Uterus (tissue), 3 donors: ENCODE measurements at regions not wholly inside any gene's neighbourhood (a gene's known extent, or its start where the extent isn't known, plus 50 kb on each side); places are given as distances from the start of the nearest gene placed in this dataset.

Experiments used
- DNase-seq, 2 donors: peaks; one replicate each; pipeline ENCODE4 v3.0.0-alpha.2; 2019 to 2020
- H3K27ac ChIP-seq, 2 donors: fragments of 200-600 bp; sonication (generic); 1 replicate in 1 of 2; 2 replicates in 1 of 2; pipeline ENCODE4 v1.5.1; 2016 to 2018
- H3K27me3 ChIP-seq, 2 donors: fragments of 200-600 bp; sonication (generic); one replicate each; pipeline ENCODE4 v1.5.1; 2018 to 2019; ENCODE audit warnings: control low read depth in 1 of 2
- H3K36me3 ChIP-seq, 2 donors: fragments of 200-600 bp; sonication (generic); one replicate each; pipeline ENCODE4 v1.5.1; 2019; ENCODE audit warnings: control low read depth in 1 of 2
- H3K4me1 ChIP-seq, 2 donors: fragments of 200-600 bp; sonication (generic); one replicate each; pipeline ENCODE4 v1.5.1; 2018 to 2019; ENCODE audit warnings: control low read depth in 1 of 2
- H3K4me3 ChIP-seq, 2 donors: fragments of 200-600 bp; sonication (generic); 1 replicate in 1 of 2; 2 replicates in 1 of 2; pipeline ENCODE4 v1.5.1; 2018 to 2019; ENCODE audit warnings: mild to moderate bottlenecking in 1 of 2
- H3K9me3 ChIP-seq, 2 donors: fragments of 200-600 bp; sonication (generic); one replicate each; pipeline ENCODE4 v1.5.1; 2019; ENCODE audit warnings: control low read depth in 1 of 2
- POLR2A ChIP-seq, 2 donors: fragments of 450-650 bp; IDR thresholded peaks; one replicate each; pipeline ENCODE4 v1.6.1; 2016; ENCODE audit warnings: antibody characterized with exemption in 2 of 2, mild to moderate bottlenecking in 1 of 2, moderate library complexity in 1 of 2
- intact Hi-C: fragments of 100-400 bp; cut with DNase I; formaldehyde crosslinking; loops from one replicate; pipeline ENCODE4 v1.15.1; 2023; ENCODE audit warnings: low total_unique reads
- TF ChIP-seq, protein P1 (sequence below), 4 experiments: fragments of 200-600 bp in 2 of 4; fragments of 450-650 bp in 2 of 4; sonication (generic) in 2 of 4; IDR thresholded peaks; one replicate each; pipeline ENCODE4 v1.5.1; 2016 to 2019; ENCODE audit warnings: antibody characterized with exemption in 4 of 4, mild to moderate bottlenecking in 2 of 4, moderate library complexity in 1 of 4
- donor health status: DM: yes; HTN: yes; CAD: no.

DNA sequence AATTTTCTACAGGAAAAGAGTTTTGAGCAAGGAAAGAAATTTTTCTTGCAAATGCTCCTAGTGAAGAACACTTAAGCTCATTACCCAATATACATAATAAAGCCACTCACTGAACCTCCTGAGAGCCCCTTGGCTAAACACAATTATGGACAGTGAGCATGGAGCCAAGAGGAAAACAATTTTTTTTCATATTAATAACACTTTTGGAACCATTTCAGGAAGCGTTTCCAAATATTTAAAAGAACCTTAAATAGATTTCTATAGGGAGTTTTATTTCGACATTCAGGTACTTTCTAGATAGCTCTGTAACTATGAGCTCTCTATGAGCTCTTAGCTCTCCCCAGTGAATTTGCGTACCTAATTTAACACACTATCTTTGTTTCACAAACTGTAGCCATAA lies 581.1 kb downstream of the ZNF385D start:
- Histone ChIP-seq H3K9me3 (no peaks in the 10 kb centered on the region), H3K4me1 (no peaks in the 10 kb centered on the region), H3K27me3 (no peaks in the 10 kb centered on the region), H3K36me3 (no peaks in the 10 kb centered on the region), H3K4me3 (no peak overlapping the region), H3K27ac (no peak overlapping the region)
- no peak for DNase-seq
- no peak for TF ChIP-seq POLR2A (IDR thresholded peaks at IDR 0.05)
- TF ChIP-seq, protein P1, sequence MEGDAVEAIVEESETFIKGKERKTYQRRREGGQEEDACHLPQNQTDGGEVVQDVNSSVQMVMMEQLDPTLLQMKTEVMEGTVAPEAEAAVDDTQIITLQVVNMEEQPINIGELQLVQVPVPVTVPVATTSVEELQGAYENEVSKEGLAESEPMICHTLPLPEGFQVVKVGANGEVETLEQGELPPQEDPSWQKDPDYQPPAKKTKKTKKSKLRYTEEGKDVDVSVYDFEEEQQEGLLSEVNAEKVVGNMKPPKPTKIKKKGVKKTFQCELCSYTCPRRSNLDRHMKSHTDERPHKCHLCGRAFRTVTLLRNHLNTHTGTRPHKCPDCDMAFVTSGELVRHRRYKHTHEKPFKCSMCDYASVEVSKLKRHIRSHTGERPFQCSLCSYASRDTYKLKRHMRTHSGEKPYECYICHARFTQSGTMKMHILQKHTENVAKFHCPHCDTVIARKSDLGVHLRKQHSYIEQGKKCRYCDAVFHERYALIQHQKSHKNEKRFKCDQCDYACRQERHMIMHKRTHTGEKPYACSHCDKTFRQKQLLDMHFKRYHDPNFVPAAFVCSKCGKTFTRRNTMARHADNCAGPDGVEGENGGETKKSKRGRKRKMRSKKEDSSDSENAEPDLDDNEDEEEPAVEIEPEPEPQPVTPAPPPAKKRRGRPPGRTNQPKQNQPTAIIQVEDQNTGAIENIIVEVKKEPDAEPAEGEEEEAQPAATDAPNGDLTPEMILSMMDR (IDR thresholded peaks at IDR 0.05), result no peak
- intact Hi-C loops, result no loop called here

GRCh38 chr3:21168471-21168870 lies 582.5 kb downstream of the ZNF385D start:
- H3K4me1 ChIP-seq, result no peaks in the 10 kb centered on the region
- intact Hi-C loops, result no loop called here
- H3K9me3 ChIP-seq, result no peaks in the 10 kb centered on the region
- no peak for TF ChIP-seq POLR2A (IDR thresholded peaks at IDR 0.05)
- TF ChIP-seq, protein P1 (IDR thresholded peaks at IDR 0.05), result no peak
- DNase-seq, result no peak
- no peak overlapping the region for H3K27ac ChIP-seq
- H3K4me3 ChIP-seq, result no peak overlapping the region
- H3K36me3 ChIP-seq, result no peaks in the 10 kb centered on the region
- no peaks in the 10 kb centered on the region for H3K27me3 ChIP-seq

- intact Hi-C loops, result no loop called here
- Histone ChIP-seq H3K4me3 (no peak overlapping the region), H3K27ac (no peak overlapping the region), H3K27me3 (no peaks in the 10 kb centered on the region), H3K4me1 (no peaks in the 10 kb centered on the region), H3K36me3 (no peaks in the 10 kb centered on the region), H3K9me3 (no peaks in the 10 kb centered on the region)
- DNase-seq, result no peak
- no peak for TF ChIP-seq POLR2A (IDR thresholded peaks at IDR 0.05)
These were observed 587.1 kb downstream of the ZNF385D start for GRCh38 chr3:21163956-21164355.

DNA sequence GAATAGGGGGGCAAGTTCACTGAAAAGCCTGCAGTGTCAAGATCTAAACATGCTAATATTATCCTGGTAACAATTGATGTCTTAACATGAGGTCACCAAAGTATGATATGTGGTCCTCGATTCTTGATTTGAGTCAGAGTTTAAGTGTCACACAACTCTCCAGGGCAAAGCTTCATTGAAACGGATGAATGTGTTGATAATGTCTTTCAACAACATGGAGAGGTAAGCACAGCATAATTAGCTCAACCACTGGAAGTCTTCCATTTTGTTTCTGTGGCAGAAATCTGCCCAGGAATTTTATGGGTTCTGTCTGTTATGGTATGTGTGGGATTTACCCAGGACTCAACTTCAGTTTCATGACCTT lies 591.5 kb downstream of the ZNF385D start:
- DNase-seq, result no peak
- Histone ChIP-seq H3K36me3 (no peaks in the 10 kb centered on the region), H3K27me3 (no peaks in the 10 kb centered on the region), H3K4me3 (no peak overlapping the region), H3K27ac (no peak overlapping the region), H3K4me1 (no peaks in the 10 kb centered on the region), H3K9me3 (no peaks in the 10 kb centered on the region)
- intact Hi-C loops, result no loop called here
- TF ChIP-seq, protein P1 (IDR thresholded peaks at IDR 0.05), result no peak
- no peak for TF ChIP-seq POLR2A (IDR thresholded peaks at IDR 0.05)

GRCh38 chr3:21158861-21159542 lies 592.0 kb downstream of the ZNF385D start:
- no peak for TF ChIP-seq POLR2A (IDR thresholded peaks at IDR 0.05)
- TF ChIP-seq, protein P1 (IDR thresholded peaks at IDR 0.05), result no peak
- Histone ChIP-seq H3K4me1 (no peaks in the 10 kb centered on the region), H3K27ac (no peak overlapping the region), H3K36me3 (no peaks in the 10 kb centered on the region), H3K4me3 (no peak overlapping the region), H3K27me3 (no peaks in the 10 kb centered on the region), H3K9me3 (no peaks in the 10 kb centered on the region)
- intact Hi-C loops, result no loop called here
- DNase-seq, result no peak

DNA sequence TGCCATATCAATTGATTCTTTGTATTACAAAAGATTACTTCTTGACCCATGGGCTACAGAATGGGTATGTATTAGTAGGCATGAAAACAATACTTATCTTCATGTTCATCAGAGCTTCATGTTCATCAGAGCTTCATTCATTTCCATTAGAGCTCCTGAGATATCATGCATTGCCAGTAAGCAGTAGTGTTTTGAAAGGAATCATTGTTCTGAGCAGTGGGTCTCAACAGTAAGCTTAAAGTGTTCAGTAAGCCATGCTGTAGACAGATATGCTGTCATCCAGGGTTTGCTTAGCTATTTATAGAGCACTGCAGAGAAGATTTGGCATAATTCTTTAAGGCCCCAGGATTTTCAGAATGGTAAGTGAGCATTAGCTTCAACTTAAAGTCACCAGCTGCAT lies 596.1 kb downstream of the ZNF385D start:
- no peaks in the 10 kb centered on the region for H3K36me3 ChIP-seq
- no peak for TF ChIP-seq POLR2A (IDR thresholded peaks at IDR 0.05)
- TF ChIP-seq, protein P1 (IDR thresholded peaks at IDR 0.05), result no peak
- intact Hi-C loops, result no loop called here
- DNase-seq, result no peak
- no peaks in the 10 kb centered on the region for H3K9me3 ChIP-seq
- no peak overlapping the region for H3K4me3 ChIP-seq
- no peaks in the 10 kb centered on the region for H3K27me3 ChIP-seq
- no peak overlapping the region for H3K27ac ChIP-seq
- H3K4me1 ChIP-seq, result no peaks in the 10 kb centered on the region
